ENCODE measurements at regions not wholly inside any gene's neighbourhood (a gene's known extent, or its start where the extent isn't known, plus 50 kb on each side); places are given as distances from the start of the nearest gene placed in this dataset.
A peak's percentile ranks its signal among the peaks of the same experiment; 100 is the strongest.

DNA sequence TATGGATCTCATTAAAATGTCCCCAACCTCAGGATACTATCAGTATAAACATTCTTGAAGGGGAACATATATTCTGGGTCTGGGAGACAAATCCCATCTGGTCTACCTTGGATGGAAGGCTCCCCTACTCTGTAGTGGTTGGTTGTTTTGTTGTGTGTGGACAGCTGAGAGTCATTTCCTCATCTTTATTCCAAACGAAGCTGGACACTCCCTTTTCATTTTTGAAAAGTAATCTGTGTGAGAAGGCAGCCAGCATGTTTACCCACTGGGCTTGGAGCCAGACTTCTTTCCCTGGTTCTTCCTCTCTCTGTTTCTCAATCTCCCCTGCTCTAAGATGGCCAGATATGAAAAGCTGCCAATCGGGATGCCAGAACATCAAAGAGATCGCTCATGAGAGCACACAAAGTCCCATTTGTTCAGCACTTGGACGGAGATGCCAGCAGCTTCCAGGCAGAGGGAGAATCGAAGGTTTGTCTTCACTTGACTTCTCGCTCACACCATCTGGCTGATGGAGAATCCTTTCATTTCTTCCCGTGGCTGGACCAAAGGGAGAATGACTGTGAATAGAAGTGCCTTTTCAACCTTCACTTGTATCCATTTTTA lies 108.1 kb upstream of the AGR3 start (continued):
- TF ChIP-seq ZNF530 (CRISPR knock-in tag; IDR thresholded peaks at IDR 0.05; ENCODE audit: low read depth) (no peak), MBD4 (IDR thresholded peaks at IDR 0.05; ENCODE audit: borderline replicate concordance, low read length) (peak; percentile 91; the same call in 1 of the 2 replicates), HMG20B (CRISPR knock-in tag; conservative IDR thresholded peaks at IDR 0.05) (peak; percentile 75), MLLT10 (CRISPR knock-in tag; IDR thresholded peaks at IDR 0.05) (no peak), ZNF788 (CRISPR knock-in tag; IDR thresholded peaks at IDR 0.05; ENCODE audit: borderline replicate concordance) (peak; percentile 89; the same call in 1 of the 2 replicates), ZNF256 (CRISPR knock-in tag; conservative IDR thresholded peaks at IDR 0.05) (no peak), SOX5 (CRISPR knock-in tag; IDR thresholded peaks at IDR 0.05; ENCODE audit: borderline replicate concordance) (peak; percentile 94), NR2F6 (IDR thresholded peaks at IDR 0.05) (peak; percentile 50; the same call in 1 of the 2 replicates), NR2F6 (CRISPR knock-in tag; IDR thresholded peaks at IDR 0.05) (peak; percentile 73), WIZ (CRISPR knock-in tag; IDR thresholded peaks at IDR 0.05) (no peak), NFIC (IDR thresholded peaks at IDR 0.05; ENCODE audit: low read length) (peak; percentile 100), NFE2L2 (IDR thresholded peaks at IDR 0.05; ENCODE audit: low read length) (no peak), ZNF501 (CRISPR knock-in tag; IDR thresholded peaks at IDR 0.05) (peak; percentile 48; the same call in 1 of the 2 replicates)
- TF ChIP-seq, protein P1, sequence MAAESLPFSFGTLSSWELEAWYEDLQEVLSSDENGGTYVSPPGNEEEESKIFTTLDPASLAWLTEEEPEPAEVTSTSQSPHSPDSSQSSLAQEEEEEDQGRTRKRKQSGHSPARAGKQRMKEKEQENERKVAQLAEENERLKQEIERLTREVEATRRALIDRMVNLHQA (CRISPR knock-in tag; IDR thresholded peaks at IDR 0.05) = no peak
- TF ChIP-seq, protein P2, sequence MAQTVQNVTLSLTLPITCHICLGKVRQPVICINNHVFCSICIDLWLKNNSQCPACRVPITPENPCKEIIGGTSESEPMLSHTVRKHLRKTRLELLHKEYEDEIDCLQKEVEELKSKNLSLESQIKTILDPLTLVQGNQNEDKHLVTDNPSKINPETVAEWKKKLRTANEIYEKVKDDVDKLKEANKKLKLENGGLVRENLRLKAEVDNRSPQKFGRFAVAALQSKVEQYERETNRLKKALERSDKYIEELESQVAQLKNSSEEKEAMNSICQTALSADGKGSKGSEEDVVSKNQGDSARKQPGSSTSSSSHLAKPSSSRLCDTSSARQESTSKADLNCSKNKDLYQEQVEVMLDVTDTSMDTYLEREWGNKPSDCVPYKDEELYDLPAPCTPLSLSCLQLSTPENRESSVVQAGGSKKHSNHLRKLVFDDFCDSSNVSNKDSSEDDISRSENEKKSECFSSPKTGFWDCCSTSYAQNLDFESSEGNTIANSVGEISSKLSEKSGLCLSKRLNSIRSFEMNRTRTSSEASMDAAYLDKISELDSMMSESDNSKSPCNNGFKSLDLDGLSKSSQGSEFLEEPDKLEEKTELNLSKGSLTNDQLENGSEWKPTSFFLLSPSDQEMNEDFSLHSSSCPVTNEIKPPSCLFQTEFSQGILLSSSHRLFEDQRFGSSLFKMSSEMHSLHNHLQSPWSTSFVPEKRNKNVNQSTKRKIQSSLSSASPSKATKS (CRISPR knock-in tag; IDR thresholded peaks at IDR 0.05) = no peak
- TF ChIP-seq, protein P3, sequence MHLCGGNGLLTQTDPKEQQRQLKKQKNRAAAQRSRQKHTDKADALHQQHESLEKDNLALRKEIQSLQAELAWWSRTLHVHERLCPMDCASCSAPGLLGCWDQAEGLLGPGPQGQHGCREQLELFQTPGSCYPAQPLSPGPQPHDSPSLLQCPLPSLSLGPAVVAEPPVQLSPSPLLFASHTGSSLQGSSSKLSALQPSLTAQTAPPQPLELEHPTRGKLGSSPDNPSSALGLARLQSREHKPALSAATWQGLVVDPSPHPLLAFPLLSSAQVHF (CRISPR knock-in tag; IDR thresholded peaks at IDR 0.05) = no peak
- TF ChIP-seq, protein P4, sequence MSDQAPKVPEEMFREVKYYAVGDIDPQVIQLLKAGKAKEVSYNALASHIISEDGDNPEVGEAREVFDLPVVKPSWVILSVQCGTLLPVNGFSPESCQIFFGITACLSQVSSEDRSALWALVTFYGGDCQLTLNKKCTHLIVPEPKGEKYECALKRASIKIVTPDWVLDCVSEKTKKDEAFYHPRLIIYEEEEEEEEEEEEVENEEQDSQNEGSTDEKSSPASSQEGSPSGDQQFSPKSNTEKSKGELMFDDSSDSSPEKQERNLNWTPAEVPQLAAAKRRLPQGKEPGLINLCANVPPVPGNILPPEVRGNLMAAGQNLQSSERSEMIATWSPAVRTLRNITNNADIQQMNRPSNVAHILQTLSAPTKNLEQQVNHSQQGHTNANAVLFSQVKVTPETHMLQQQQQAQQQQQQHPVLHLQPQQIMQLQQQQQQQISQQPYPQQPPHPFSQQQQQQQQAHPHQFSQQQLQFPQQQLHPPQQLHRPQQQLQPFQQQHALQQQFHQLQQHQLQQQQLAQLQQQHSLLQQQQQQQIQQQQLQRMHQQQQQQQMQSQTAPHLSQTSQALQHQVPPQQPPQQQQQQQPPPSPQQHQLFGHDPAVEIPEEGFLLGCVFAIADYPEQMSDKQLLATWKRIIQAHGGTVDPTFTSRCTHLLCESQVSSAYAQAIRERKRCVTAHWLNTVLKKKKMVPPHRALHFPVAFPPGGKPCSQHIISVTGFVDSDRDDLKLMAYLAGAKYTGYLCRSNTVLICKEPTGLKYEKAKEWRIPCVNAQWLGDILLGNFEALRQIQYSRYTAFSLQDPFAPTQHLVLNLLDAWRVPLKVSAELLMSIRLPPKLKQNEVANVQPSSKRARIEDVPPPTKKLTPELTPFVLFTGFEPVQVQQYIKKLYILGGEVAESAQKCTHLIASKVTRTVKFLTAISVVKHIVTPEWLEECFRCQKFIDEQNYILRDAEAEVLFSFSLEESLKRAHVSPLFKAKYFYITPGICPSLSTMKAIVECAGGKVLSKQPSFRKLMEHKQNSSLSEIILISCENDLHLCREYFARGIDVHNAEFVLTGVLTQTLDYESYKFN (CRISPR knock-in tag; conservative IDR thresholded peaks at IDR 0.05) = peak; percentile 93

Measured in HepG2 (cell line).